Adrenal gland (tissue), 9 donors: ENCODE measurements at regions not wholly inside any gene's neighbourhood (a gene's known extent, or its start where the extent isn't known, plus 50 kb on each side); places are given as distances from the start of the nearest gene placed in this dataset.

ENCODE experiments used
- DNase-seq, 7 donors: peaks; one replicate each; pipeline ENCODE4 v3.0.0-alpha.2; 2019 to 2020
- H3K27ac ChIP-seq, 5 donors: fragments of 200-600 bp; sonication (generic) in 4 of 5; 1 replicate in 3 of 5; 2 replicates in 2 of 5; pipeline versions ENCODE4 v1.5.1 to v1.8.0; 2016 to 2020; ENCODE audit warnings: mild to moderate bottlenecking in 1 of 5
- H3K27me3 ChIP-seq: fragments of 200-600 bp; 2 replicates; pipeline ENCODE4 v1.8.0; 2021
- H3K36me3 ChIP-seq, 2 donors: fragments of 200-600 bp; replicated peaks in 1 of 2; 1 replicate in 1 of 2; 2 replicates in 1 of 2; pipeline versions ENCODE4 v1.5.1 to v1.8.0; 2018 to 2022
- H3K4me1 ChIP-seq, 2 donors: fragments of 200-600 bp; replicated peaks in 1 of 2; 1 replicate in 1 of 2; 2 replicates in 1 of 2; pipeline versions ENCODE4 v1.5.1 to v1.8.0; 2018 to 2021
- H3K4me3 ChIP-seq, 4 donors: fragments of 200-600 bp; sonication (generic) in 3 of 4; one replicate each; pipeline ENCODE4 v1.5.1; 2016 to 2018
- H3K9me3 ChIP-seq, 3 donors: fragments of 200-600 bp; sonication (generic) in 1 of 3; replicated peaks in 1 of 3; 1 replicate in 2 of 3; 2 replicates in 1 of 3; pipeline versions ENCODE4 v1.5.1 to v1.8.0; 2016 to 2021
- CTCF ChIP-seq, 6 experiments: fragments of 450-650 bp in 4 of 6; fragments of 200-600 bp in 2 of 6; sonication (generic) in 1 of 6; IDR thresholded peaks; 1 replicate in 5 of 6; 2 replicates in 1 of 6; pipeline versions ENCODE4 v1.5.1 to v1.8.0; 2016 to 2021; ENCODE audit warnings: antibody characterized with exemption in 6 of 6, mild to moderate bottlenecking in 2 of 6, moderate library complexity in 1 of 6
- POLR2A ChIP-seq, 2 donors: fragments of 450-650 bp; IDR thresholded peaks; one replicate each; pipeline ENCODE4 v1.6.1; 2017; ENCODE audit warnings: antibody characterized with exemption in 2 of 2, mild to moderate bottlenecking in 2 of 2, moderate library complexity in 1 of 2
- WGBS, 4 donors: extraction: QIAGEN DNeasy Blood & Tissue Kit in 2 of 4; methylation state at CpG; one replicate each; pipeline versions ENCODE4 v1.1.5 to v1.1.7; 2013 to 2017; 5-methylcytosine and 5-hydroxymethylcytosine counted together
- intact Hi-C, 2 donors: fragments of 100-400 bp; cut with DNase I; formaldehyde crosslinking; loops; one replicate each; pipeline versions ENCODE4 v1.14.1 to v1.15.0; 2022 to 2023
- donor health status: healthy with polysubstance abuse.
- donor health status: Bipolar disorder and iron deficiency.
- donor health status: DM: yes; HTN: yes; CAD: no.
- donor health status: DM: no; HTN: no; CAD: no.
- donor health status: DM: no; HTN: no; CAD: no.

GRCh38 chr9:86503314-86503713, 149.1 kb upstream of the TUT7 start:
- no peaks in the 10 kb centered on the region for H3K4me1 ChIP-seq
- TF ChIP-seq CTCF (IDR thresholded peaks at IDR 0.05) (no peak), POLR2A (IDR thresholded peaks at IDR 0.05) (no peak)
- WGBS, 4 donors, result 65 to 83% (median 67%) methylated on average over 1 of the region's 1 CpG
- no peak overlapping the region for H3K27ac ChIP-seq
- no peaks in the 10 kb centered on the region for H3K27me3 ChIP-seq
- H3K9me3 ChIP-seq, result no peaks in the 10 kb centered on the region
- intact Hi-C loops, result no loop called here
- no peaks in the 10 kb centered on the region for H3K36me3 ChIP-seq
- no peak for DNase-seq
- no peak overlapping the region for H3K4me3 ChIP-seq

- Histone ChIP-seq H3K4me1 (no peaks in the 10 kb centered on the region), H3K27me3 (no peaks in the 10 kb centered on the region), H3K4me3 (no peak overlapping the region), H3K36me3 (no peaks in the 10 kb centered on the region), H3K9me3 (no peaks in the 10 kb centered on the region), H3K27ac (no peak overlapping the region)
- intact Hi-C loops, result no loop called here
- peak in 2 of 7 donors; percentile 17 to 26 for DNase-seq
- no peak for TF ChIP-seq CTCF (IDR thresholded peaks at IDR 0.05)
- no peak for TF ChIP-seq POLR2A (IDR thresholded peaks at IDR 0.05)
- 65 to 77% (median 69%) methylated on average over 9 of the region's 9 CpGs for WGBS, 4 donors
These were observed 146.6 kb upstream of the TUT7 start for GRCh38 chr9:86500667-86501435.

- H3K36me3 ChIP-seq, result no peaks in the 10 kb centered on the region
- H3K9me3 ChIP-seq, result no peaks in the 10 kb centered on the region
- no peaks in the 10 kb centered on the region for H3K27me3 ChIP-seq
- no peak overlapping the region for H3K4me3 ChIP-seq
- no peak overlapping the region for H3K27ac ChIP-seq
- WGBS, 4 donors, result 80 to 88% (median 87%) methylated on average over 1 of the region's 1 CpG
- DNase-seq, result no peak
- intact Hi-C loops, result no loop called here
- peaks cover 0 to under 1% of the 10 kb centered on the region in 2 donors for H3K4me1 ChIP-seq
- TF ChIP-seq CTCF (IDR thresholded peaks at IDR 0.05) (no peak), POLR2A (IDR thresholded peaks at IDR 0.05) (no peak)
These were observed 145.8 kb upstream of the TUT7 start for GRCh38 chr9:86500031-86500430.

GRCh38 chr9:86494644-86495111, 140.5 kb upstream of the TUT7 start:
- intact Hi-C loops, result no loop called here
- Histone ChIP-seq H3K27me3 (no peaks in the 10 kb centered on the region), H3K4me3 (no peak overlapping the region), H3K4me1 (peaks cover 0 to 3% of the 10 kb centered on the region in 2 donors), H3K9me3 (no peaks in the 10 kb centered on the region), H3K36me3 (no peaks in the 10 kb centered on the region), H3K27ac (peak overlapping the region in 1 of 5 donors; percentile 12)
- TF ChIP-seq POLR2A (IDR thresholded peaks at IDR 0.05), result no peak
- TF ChIP-seq CTCF (IDR thresholded peaks at IDR 0.05), result no peak
- no peak for DNase-seq
- WGBS, 4 donors, result 42 to 46% (median 43%) methylated on average over 5 of the region's 5 CpGs
